Erythroblast (primary cell): ENCODE measurements at regions not wholly inside any gene's neighbourhood (a gene's known extent, or its start where the extent isn't known, plus 50 kb on each side); places are given as distances from the start of the nearest gene placed in this dataset.

Experiments
- GATA1 ChIP-seq: IDR thresholded peaks from 2 replicates; pipeline ENCODE4 v1.6.1; 2011; ENCODE audit warnings: low read depth, mild to moderate bottlenecking, control low read depth, low read length, moderate library complexity
- POLR2A ChIP-seq: IDR thresholded peaks from 2 replicates; pipeline ENCODE4 v1.6.1; 2011; ENCODE audit warnings: mild to moderate bottlenecking, low read length

- TF ChIP-seq POLR2A = no peak
- TF ChIP-seq GATA1 = no peak
These were observed 127.3 kb downstream of the SPATA31D1 start for GRCh38 chr9:82115900-82116299.
